Right cardiac atrium (tissue), 5 donors: ENCODE measurements at regions not wholly inside any gene's neighbourhood (a gene's known extent, or its start where the extent isn't known, plus 50 kb on each side); places are given as distances from the start of the nearest gene placed in this dataset.

ENCODE experiments used
- ATAC-seq, 2 donors: fragments of 200-7000 bp; cut with Tn5 transposase; one replicate each; pipeline versions ENCODE4 v1.8.0 to v1.9.1; 2020; ENCODE audit warnings: moderate library complexity in 2 of 2, mild to moderate bottlenecking in 1 of 2
- DNase-seq, 3 donors: peaks; one replicate each; pipeline ENCODE4 v3.0.0-alpha.2; 2020
- H3K27ac ChIP-seq: one replicate; pipeline ENCODE4 v1.5.1; 2013; ENCODE audit warnings: mild to moderate bottlenecking, low read length, control low read depth, moderate library complexity
- H3K27me3 ChIP-seq: one replicate; pipeline ENCODE4 v1.6.1; 2013; ENCODE audit not compliant: control insufficient read depth, insufficient read depth
- H3K4me1 ChIP-seq: one replicate; pipeline ENCODE4 v1.6.1; 2013; ENCODE audit warnings: low read length; ENCODE audit not compliant: control insufficient read depth, insufficient read depth
- H3K4me3 ChIP-seq: one replicate; pipeline ENCODE4 v1.5.1; 2013; ENCODE audit warnings: low read length, control low read depth
- H3K9me3 ChIP-seq: one replicate; pipeline ENCODE4 v1.6.1; 2013; ENCODE audit warnings: low read length; ENCODE audit not compliant: control insufficient read depth
- WGBS: extraction: QIAGEN DNeasy Blood & Tissue Kit; methylation state at CpG from one replicate; pipeline ENCODE4 v1.1.7; 2013; 5-methylcytosine and 5-hydroxymethylcytosine counted together
- intact Hi-C, 4 donors: fragments of 100-400 bp; cut with DNase I; formaldehyde crosslinking; loops; one replicate each; pipeline versions ENCODE4 v1.11.0 to v1.14.0; 2022 to 2023
- donor health status: healthy with polysubstance abuse.
- donor health status: DM: no; HTN: yes; CAD: no.
- donor health status: DM: no; HTN: no; CAD: no.
- donor health status: DM: no; HTN: yes; CAD: no; lungs with severe emphysema.
- donor health status: DM: yes; HTN: yes; CAD: no.

DNA sequence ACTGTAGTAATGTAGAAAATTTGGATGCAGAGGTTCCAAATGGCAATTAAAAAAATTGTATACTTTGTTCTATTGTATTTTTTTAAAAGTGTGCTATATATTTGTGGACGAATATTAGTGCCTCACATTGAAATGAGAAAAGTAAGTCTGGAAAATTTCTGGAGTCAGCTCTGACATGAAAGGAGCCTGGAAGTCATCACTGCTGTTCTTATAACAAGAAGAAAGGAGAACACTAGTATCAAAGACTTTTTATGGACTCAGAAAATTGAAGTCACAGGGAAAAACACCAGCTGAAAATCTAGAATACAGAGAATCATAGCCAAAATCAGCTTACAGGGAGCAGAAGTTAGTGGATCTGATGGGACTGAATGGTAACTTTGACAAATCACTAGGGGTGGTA, 1450.7 kb upstream of the SPRY2 start:
- ATAC-seq: no peak
- intact Hi-C loops: no loop called here

DNA sequence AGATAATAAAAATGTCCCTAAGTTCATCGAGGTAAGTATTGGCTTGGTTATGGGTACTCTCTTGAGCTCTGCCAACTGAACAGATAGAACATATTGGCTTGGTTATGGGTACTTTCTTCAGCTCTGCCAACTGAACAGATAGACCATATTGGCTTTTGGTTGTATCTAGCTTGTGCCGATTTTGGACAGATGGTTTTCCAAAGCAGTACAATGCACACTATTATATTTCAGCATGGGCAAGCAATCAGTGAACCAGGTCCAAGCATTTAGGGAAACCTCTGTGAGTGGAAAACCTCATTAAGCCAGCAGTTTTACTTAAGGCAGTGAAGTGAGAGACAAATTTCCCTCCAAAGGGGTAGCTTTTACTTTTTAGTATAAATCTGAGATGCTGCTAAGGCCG, 1440.5 kb upstream of the SPRY2 start:
- intact Hi-C loops: no loop called here
- DNase-seq (no peak), ATAC-seq (no peak)
- H3K9me3 ChIP-seq: no peaks in the 10 kb centered on the region
- H3K4me1 ChIP-seq: no peaks in the 10 kb centered on the region
- no peaks in the 10 kb centered on the region for H3K27me3 ChIP-seq
- WGBS: 73% methylated on average over 3 of the region's 3 CpGs
- H3K4me3 ChIP-seq: no peak overlapping the region
- H3K27ac ChIP-seq: no peak overlapping the region

More for the DNA sequence above, 1450.7 kb upstream of the SPRY2 start:
- no peak overlapping the region for H3K27ac ChIP-seq
- no peaks in the 10 kb centered on the region for H3K4me1 ChIP-seq
- H3K9me3 ChIP-seq: no peaks in the 10 kb centered on the region
- DNase-seq: no peak
- no peaks in the 10 kb centered on the region for H3K27me3 ChIP-seq
- no peak overlapping the region for H3K4me3 ChIP-seq
- WGBS: 21% methylated on average over 1 of the region's 1 CpG

DNA sequence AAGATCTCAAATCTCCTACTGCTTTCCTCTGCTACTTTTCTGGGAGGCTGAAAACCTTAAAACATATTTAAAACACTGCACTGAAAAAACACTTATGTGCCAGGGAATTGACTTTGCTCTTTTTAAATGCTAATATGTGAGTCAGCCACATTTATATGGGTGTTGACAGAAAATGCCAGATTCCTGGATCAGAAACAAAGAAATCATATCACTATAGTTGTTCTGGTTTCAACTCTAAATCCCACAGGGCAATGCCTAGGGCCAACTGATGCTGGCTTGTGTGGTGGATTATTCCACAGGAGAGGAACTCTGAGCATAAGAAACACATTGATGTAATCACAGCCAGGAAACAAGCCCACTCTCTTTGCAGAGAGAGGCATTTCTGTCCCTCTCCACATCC, 1439.0 kb upstream of the SPRY2 start:
- intact Hi-C loops: no loop called here
- no peak overlapping the region for H3K4me3 ChIP-seq
- ATAC-seq (no peak), DNase-seq (no peak)
- no peaks in the 10 kb centered on the region for H3K4me1 ChIP-seq
- H3K27ac ChIP-seq: no peak overlapping the region
- no peaks in the 10 kb centered on the region for H3K9me3 ChIP-seq
- H3K27me3 ChIP-seq: no peaks in the 10 kb centered on the region

DNA sequence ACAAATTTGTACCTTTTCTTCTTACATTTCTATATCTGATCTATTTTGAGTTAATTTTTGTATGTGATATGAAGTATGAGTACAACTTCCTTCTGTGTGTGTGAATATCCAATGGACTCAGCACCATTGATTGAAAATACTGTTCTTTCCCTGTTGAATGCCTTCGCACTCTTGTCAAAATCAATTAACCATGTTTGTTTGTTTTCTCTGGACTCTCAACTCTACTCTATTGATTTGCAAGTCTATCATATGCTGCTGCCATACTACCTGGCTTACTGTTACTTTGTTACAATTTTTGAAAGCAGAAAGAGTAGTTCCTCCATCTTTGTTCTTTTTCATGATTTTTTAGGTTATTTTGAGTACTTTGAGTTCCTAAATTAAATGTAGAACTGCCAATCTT, 1437.4 kb upstream of the SPRY2 start:
- no peak overlapping the region for H3K4me3 ChIP-seq
- no peaks in the 10 kb centered on the region for H3K27me3 ChIP-seq
- no peak overlapping the region for H3K27ac ChIP-seq
- no peaks in the 10 kb centered on the region for H3K4me1 ChIP-seq
- H3K9me3 ChIP-seq: no peaks in the 10 kb centered on the region
- ATAC-seq: no peak
- intact Hi-C loops: no loop called here
- 86% methylated on average over 1 of the region's 1 CpG for WGBS
- DNase-seq: no peak

- Histone ChIP-seq H3K27ac (no peak overlapping the region), H3K9me3 (no peaks in the 10 kb centered on the region), H3K4me3 (no peak overlapping the region), H3K4me1 (no peaks in the 10 kb centered on the region), H3K27me3 (no peaks in the 10 kb centered on the region)
- 56% methylated on average over 1 of the region's 1 CpG for WGBS
- DNase-seq: no peak
- no peak for ATAC-seq
- intact Hi-C loops: no loop called here
Observed at GRCh38 chr13:81773263-81773662, 1432.3 kb upstream of the SPRY2 start.

DNA sequence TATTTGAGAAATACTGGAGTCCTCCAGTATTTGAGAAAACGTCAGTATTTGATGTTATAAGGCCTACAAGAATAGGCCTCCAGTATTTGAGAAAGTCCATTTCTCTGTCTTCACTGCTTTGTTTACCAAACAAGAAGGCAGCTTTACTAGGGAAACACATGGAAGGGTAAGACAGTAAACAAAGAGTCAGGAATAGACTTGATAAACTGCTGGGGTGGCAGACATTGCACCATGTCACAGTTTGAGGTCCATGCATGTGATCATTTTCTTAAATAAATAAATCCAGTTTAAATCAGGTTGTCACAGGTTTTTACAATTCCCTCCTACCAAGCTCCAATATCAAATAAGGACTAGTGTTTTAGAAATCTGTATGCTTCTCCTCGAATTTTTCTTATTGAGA, 1431.0 kb upstream of the SPRY2 start:
- Histone ChIP-seq H3K27me3 (no peaks in the 10 kb centered on the region), H3K9me3 (no peaks in the 10 kb centered on the region), H3K27ac (no peak overlapping the region), H3K4me3 (no peak overlapping the region), H3K4me1 (no peaks in the 10 kb centered on the region)
- ATAC-seq: no peak
- WGBS: 37% methylated on average over 2 of the region's 2 CpGs
- no peak for DNase-seq
- intact Hi-C loops: no loop called here

GRCh38 chr13:81770868-81771505, 1430.1 kb upstream of the SPRY2 start:
- Histone ChIP-seq H3K27ac (no peak overlapping the region), H3K4me1 (no peaks in the 10 kb centered on the region), H3K4me3 (no peak overlapping the region), H3K27me3 (no peaks in the 10 kb centered on the region), H3K9me3 (no peaks in the 10 kb centered on the region)
- no peak for ATAC-seq
- 86% methylated on average over 2 of the region's 2 CpGs for WGBS
- no peak for DNase-seq
- intact Hi-C loops: no loop called here

- H3K27ac ChIP-seq: no peak overlapping the region
- 69% methylated on average over 1 of the region's 1 CpG for WGBS
- H3K9me3 ChIP-seq: no peaks in the 10 kb centered on the region
- no peaks in the 10 kb centered on the region for H3K27me3 ChIP-seq
- ATAC-seq (no peak), DNase-seq (no peak)
- intact Hi-C loops: no loop called here
- no peak overlapping the region for H3K4me3 ChIP-seq
- no peaks in the 10 kb centered on the region for H3K4me1 ChIP-seq
Observed at GRCh38 chr13:81762449-81762848, 1421.5 kb upstream of the SPRY2 start.

DNA sequence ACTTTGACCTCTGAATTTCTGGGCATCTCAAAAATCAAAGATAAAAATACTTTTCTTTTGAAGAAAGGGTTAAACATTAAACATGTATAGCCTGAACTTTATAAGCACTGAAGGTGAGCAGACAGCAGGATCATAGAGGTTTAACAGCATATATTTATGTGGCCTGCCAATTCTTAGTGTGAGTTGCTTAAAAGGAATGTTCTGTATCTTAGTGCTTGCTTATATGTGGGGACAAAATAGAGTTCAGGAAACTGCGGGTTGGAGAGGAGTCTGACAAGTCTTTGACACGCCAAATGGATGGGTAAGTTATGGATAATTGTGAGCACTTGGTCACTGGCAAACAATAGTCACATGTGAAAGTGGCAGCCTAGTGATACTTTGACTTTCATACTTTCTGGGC, 1419.4 kb upstream of the SPRY2 start:
- WGBS: 79% methylated on average over 2 of the region's 2 CpGs
- DNase-seq (no peak), ATAC-seq (no peak)
- no peaks in the 10 kb centered on the region for H3K9me3 ChIP-seq
- no peak overlapping the region for H3K4me3 ChIP-seq
- H3K27ac ChIP-seq: no peak overlapping the region
- no peaks in the 10 kb centered on the region for H3K4me1 ChIP-seq
- intact Hi-C loops: no loop called here
- H3K27me3 ChIP-seq: no peaks in the 10 kb centered on the region

GRCh38 chr13:81757348-81757970, 1416.5 kb upstream of the SPRY2 start:
- H3K9me3 ChIP-seq: no peaks in the 10 kb centered on the region
- H3K27ac ChIP-seq: no peak overlapping the region
- H3K4me3 ChIP-seq: no peak overlapping the region
- intact Hi-C loops: no loop called here
- no peaks in the 10 kb centered on the region for H3K4me1 ChIP-seq
- no peaks in the 10 kb centered on the region for H3K27me3 ChIP-seq
- DNase-seq (no peak), ATAC-seq (no peak)

DNA sequence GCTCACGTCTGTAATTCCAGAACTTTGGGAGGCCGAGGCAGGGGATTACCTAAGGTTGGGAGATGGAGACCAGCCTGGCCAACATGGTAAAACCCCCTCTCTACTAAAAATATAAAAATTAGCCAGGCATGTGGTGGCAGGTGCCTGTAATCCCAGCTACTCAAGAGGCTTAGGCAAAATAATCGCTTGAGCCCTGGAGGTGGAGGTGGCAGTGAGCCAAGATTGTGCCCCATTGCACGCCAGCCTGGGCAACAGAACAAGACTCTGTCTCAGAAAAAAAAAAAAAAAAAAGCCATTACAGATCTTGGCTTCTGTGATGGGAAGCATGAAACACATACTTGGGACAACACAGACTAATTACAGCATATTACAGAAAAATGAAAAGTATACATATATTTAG, 1404.5 kb upstream of the SPRY2 start:
- no peak for ATAC-seq

DNA sequence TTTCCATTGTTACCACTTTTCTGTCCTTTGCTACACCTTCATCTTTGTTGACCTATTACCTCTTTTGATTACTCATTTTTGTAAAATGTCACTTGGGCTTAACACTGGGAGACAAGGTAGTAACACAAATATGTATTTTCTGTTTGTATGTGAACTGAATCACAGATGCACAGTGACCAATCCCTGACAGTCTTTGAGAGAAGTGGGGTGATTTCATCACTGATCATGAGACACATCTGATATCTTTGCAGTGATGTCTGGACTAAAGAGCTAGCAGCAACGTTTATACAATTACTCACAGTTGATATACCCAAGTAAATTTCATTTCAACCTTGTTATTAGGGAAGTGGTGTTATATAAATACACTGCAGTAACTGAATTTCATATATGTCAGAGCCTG, 1397.4 kb upstream of the SPRY2 start:
- intact Hi-C loops: no loop called here
- Histone ChIP-seq H3K27me3 (no peaks in the 10 kb centered on the region), H3K27ac (no peak overlapping the region), H3K9me3 (no peaks in the 10 kb centered on the region), H3K4me1 (no peaks in the 10 kb centered on the region), H3K4me3 (no peak overlapping the region)
- DNase-seq (no peak), ATAC-seq (no peak)
- WGBS: 40% methylated on average over 1 of the region's 1 CpG

More for the DNA sequence above, 1404.5 kb upstream of the SPRY2 start:
- intact Hi-C loops: no loop called here
- no peaks in the 10 kb centered on the region for H3K9me3 ChIP-seq
- no peak overlapping the region for H3K4me3 ChIP-seq
- H3K27ac ChIP-seq: no peak overlapping the region
- peak in 1 of 3 donors; percentile 28 for DNase-seq
- no peaks in the 10 kb centered on the region for H3K27me3 ChIP-seq
- H3K4me1 ChIP-seq: no peaks in the 10 kb centered on the region
- 78% methylated on average over 4 of the region's 4 CpGs for WGBS
